C4-2B (cell line): ENCODE measurements at regions not wholly inside any gene's neighbourhood (a gene's known extent, or its start where the extent isn't known, plus 50 kb on each side); places are given as distances from the start of the nearest gene placed in this dataset.

Source experiments
- H3K27ac ChIP-seq: fragments of 450-650 bp; 2 replicates; pipeline ENCODE4 v1.5.1; 2017
- ZFX ChIP-seq: fragments of 450-650 bp; IDR thresholded peaks from 2 replicates; pipeline ENCODE4 v1.6.1; 2017
- TF ChIP-seq, protein P1 (sequence below): fragments of 450-650 bp; conservative IDR thresholded peaks from 2 replicates; pipeline ENCODE4 v1.5.1; 2017; ENCODE audit warnings: mild to moderate bottlenecking

DNA sequence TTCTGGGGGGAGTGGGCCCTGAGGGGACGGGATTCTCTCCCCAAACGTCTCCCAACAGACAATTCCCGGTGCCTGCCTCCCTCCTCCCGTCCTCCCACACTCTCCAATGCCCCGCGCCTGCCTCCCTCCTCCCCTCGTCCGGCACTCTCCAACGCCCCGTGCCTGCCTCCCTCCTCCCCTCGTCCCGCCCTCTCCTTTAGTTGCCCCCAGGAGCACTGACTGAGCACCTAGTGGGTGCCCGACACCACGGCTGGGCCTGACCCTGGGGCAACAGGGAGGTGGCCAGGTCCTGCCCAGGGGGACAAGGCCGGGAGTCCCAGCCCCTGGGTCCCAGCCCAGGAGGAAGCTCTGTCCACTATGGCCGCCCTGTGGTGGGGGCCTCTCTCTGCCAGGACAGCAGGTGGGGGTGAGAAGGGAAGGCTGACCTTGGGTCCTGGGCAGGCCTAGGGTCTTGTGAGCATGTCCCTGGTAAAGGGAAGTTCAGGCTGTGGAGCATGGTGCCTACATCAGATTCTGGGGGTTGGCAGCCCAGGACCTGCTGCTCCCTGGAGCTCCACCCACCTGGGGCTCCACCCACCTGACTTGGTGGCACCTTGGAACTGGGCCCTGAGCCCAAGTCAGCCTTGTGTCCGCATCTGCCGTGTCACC is 942.3 kb downstream of the BRD1 start:
- H3K27ac ChIP-seq: no peak overlapping the region
- no peak for TF ChIP-seq ZFX
- TF ChIP-seq, protein P1, sequence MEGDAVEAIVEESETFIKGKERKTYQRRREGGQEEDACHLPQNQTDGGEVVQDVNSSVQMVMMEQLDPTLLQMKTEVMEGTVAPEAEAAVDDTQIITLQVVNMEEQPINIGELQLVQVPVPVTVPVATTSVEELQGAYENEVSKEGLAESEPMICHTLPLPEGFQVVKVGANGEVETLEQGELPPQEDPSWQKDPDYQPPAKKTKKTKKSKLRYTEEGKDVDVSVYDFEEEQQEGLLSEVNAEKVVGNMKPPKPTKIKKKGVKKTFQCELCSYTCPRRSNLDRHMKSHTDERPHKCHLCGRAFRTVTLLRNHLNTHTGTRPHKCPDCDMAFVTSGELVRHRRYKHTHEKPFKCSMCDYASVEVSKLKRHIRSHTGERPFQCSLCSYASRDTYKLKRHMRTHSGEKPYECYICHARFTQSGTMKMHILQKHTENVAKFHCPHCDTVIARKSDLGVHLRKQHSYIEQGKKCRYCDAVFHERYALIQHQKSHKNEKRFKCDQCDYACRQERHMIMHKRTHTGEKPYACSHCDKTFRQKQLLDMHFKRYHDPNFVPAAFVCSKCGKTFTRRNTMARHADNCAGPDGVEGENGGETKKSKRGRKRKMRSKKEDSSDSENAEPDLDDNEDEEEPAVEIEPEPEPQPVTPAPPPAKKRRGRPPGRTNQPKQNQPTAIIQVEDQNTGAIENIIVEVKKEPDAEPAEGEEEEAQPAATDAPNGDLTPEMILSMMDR: no peak

DNA sequence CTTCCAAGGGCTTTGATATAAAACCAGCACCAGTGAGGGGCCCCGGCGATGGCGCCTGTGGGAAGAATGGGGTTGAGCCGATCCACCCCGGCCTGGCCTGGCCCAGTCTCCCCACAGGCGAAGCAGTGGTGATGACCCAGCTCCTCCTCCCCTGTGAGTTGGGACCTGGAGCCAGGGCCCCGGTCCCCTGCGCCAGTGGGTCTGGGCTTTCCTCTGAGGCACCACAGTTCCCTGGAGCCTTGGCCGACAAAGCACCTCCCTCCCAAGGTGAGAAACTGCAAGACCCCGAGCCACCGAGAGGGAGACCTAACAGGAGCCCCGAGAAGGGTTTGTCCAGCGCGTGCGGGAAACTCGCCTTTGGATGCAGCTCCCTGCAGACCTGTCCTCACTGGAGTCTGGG is 942.9 kb downstream of the BRD1 start:
- TF ChIP-seq ZFX: no peak
- TF ChIP-seq, protein P1: no peak
- no peak overlapping the region for H3K27ac ChIP-seq

DNA sequence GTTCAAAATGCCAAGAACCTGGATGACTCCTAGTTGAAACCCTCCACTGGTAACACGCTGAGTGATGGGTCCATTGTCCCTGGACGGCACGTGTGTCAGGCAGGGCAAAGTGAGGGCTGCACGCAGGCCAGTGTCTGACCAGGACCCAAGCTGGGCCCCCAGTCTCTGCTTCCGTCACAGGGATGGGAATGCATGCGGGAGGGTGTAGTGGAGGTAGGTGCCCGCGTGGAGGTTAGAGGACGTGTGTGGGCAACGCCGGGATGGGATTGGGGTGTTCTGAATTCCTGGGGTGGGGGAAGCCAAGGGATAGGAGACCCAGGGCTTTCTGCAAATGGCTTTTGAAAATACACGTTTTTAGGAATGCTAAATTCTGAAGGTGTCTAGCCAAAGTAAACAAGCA is 943.3 kb downstream of the BRD1 start:
- no peak overlapping the region for H3K27ac ChIP-seq
- TF ChIP-seq, protein P1: no peak
- no peak for TF ChIP-seq ZFX

DNA sequence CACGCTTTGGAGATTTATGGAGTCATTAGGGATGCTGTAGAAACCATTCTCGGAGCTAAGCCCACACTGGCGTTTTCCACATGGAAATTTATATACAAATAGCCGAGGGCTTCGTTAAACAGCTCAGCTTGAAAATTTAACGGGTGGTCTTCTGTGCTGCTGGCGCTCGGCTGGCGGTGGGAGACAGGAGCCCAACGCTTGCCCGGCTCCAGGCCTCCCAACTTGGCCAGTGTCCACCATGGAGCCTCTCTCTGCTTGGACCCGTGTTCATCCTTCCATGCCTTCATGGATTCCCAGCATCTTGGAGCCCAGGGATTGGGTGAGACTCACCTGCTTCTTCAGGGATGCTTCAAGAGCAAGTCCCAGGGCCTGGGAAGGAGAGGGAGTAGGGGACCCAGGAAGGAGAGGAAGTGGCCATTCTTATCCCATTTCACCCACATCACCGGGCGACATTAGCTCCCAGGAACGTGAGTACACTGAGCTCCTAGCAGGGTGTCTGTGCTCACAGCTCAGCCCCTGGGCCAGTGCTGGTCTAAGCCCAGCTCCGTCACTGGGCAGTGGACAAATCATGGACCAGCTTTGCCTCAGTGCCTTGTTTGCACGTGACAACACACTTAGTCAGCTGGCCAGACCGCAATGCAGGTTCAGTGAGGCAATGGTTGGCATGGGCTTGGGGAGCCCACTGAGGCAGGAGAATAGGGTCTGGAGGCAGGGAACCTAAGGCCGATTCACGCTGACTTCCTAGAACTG is 944.3 kb downstream of the BRD1 start:
- H3K27ac ChIP-seq: no peak overlapping the region
- no peak for TF ChIP-seq ZFX
- TF ChIP-seq, protein P1: no peak

DNA sequence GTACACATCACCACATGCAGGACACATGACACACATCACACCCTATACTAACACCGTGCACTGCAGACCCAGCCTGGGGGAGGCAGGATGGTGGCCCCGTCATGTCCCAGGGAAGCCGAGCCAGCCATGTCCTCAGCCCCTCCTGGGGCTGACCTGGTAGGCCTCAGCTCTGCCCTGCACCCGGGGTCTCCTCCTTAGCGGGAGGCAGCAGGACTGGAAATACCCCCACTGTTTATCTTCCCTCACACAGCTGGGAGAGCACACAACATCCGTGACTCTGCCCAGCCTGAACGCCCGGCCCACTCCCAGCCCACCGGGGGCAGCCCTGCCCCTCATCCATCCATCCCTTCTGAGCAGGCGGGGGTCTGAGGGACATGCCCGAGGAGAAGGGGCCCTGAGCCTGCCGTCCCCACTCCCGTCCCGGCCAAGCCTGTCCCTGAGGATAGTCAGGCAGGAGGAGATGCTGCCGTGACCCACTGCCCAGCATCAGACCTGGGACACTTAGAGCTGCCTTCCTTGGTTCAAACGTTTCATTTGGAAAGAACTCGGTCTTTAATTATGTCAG is 945.0 kb downstream of the BRD1 start:
- TF ChIP-seq ZFX: no peak
- TF ChIP-seq, protein P1: no peak
- H3K27ac ChIP-seq: no peak overlapping the region

DNA sequence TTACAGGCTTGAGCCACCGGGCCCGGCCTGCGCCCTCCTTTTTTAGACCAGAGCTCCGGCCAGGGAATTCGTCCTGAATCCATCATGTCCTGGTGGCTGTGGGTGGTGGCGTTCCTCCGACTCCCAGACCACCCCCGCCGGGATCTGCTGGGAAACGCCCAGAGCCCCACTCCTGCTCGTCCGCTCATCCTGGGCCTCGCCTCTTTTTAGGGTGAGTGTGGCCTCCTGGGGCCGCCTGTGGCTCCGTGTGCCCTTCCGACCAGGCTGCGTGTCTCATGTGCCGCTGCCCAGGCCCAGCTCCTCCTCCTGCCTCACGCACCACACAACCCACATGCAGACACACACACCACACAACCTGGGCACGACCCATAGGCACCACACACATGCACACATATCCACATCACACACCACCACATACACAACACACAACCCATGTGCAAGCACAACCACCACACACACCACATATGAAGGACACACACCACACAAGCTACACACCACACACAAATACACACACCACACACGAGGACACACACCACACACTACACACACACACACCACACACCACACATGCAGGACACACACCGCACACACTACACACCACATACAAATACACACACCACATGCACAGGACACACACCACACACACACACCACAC is 946.2 kb downstream of the BRD1 start:
- no peak overlapping the region for H3K27ac ChIP-seq
- no peak for TF ChIP-seq ZFX
- TF ChIP-seq, protein P1: no peak

DNA sequence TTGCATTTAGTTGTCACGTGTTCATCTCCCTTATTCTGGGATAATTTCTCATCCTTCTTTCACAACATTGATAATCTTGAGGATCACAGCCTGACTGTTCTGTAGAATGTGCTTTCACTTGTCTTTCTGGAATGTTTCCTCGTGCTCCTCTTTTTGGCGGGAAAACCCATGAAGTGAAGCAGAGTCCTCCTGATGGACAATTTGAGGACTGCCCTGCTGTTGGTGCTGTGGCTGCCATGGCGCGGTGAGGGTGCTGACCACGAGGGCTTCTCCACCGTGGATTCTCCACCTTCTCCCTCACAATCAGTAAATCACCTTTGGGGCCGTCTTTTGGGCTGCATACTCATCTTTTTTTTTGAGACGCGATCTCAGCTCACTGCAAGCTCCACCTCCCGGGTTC is 946.9 kb downstream of the BRD1 start:
- no peak overlapping the region for H3K27ac ChIP-seq
- TF ChIP-seq, protein P1: no peak
- TF ChIP-seq ZFX: no peak
